ENCODE measurements at regions not wholly inside any gene's neighbourhood (a gene's known extent, or its start where the extent isn't known, plus 50 kb on each side); places are given as distances from the start of the nearest gene placed in this dataset.
"Not testable (repeated sequence)": the region's sequence is repeated elsewhere in the genome, so short reads cannot be mapped to it uniquely, and the experiment has no call there.

DNA sequence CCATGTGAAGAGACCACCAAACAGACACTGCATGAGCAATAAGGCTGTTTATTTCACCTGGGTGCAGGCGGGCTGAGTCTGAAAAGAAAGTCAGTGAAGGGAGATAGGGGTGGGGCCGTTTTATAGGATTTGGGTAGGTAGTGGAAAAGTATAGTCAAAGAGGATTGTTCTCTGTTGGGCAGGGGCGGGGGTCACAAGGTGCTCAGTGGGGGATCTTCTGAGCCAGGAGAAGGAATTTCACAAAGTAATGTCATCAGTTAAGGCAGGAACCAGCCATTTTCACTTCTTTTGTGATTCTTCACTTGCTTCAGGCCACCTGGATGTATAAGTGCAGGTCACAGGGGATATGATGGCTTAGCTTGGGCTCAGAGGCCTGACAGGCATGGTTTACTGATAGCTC is 444.6 kb upstream of the ZNG1F start:
- TF ChIP-seq, protein P1, sequence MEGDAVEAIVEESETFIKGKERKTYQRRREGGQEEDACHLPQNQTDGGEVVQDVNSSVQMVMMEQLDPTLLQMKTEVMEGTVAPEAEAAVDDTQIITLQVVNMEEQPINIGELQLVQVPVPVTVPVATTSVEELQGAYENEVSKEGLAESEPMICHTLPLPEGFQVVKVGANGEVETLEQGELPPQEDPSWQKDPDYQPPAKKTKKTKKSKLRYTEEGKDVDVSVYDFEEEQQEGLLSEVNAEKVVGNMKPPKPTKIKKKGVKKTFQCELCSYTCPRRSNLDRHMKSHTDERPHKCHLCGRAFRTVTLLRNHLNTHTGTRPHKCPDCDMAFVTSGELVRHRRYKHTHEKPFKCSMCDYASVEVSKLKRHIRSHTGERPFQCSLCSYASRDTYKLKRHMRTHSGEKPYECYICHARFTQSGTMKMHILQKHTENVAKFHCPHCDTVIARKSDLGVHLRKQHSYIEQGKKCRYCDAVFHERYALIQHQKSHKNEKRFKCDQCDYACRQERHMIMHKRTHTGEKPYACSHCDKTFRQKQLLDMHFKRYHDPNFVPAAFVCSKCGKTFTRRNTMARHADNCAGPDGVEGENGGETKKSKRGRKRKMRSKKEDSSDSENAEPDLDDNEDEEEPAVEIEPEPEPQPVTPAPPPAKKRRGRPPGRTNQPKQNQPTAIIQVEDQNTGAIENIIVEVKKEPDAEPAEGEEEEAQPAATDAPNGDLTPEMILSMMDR (IDR thresholded peaks at IDR 0.05 in 8 of 11, conservative IDR thresholded peaks at IDR 0.05 in 3 of 11), result not testable (repeated sequence)
- TF ChIP-seq POLR2A, POLR2AphosphoS5 (IDR thresholded peaks at IDR 0.05): not testable (repeated sequence)

Measured in spleen (tissue), 7 donors.